AG08396 (cell line): ENCODE measurements at regions not wholly inside any gene's neighbourhood (a gene's known extent, or its start where the extent isn't known, plus 50 kb on each side); places are given as distances from the start of the nearest gene placed in this dataset.

ENCODE experiments used
- DNase-seq: peaks from one replicate; pipeline ENCODE4 v3.0.0; 2012; ENCODE audit warnings: low spot score, mixed read lengths

GRCh38 chr13:33891196-33891742 lies 73.3 kb downstream of the RFC3 start:
- DNase-seq, result no peak

DNA sequence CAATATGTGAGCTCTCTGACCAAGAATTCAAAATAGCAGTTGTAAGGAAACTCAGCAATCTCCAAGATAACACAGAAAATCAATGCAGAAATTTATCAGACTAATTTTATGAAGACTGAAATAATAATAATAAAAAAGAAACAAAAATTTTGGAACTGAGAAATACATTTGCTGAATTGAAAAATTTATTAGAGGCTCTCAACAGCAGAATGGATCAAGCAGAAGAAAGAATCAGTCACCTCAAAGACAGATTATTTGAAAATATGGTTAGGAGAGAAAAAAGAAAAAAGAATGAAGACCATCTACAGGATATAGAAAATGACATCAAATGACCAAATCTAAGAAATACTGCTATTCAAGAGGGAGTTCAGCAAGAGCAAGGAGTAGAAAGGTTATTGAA lies 75.6 kb downstream of the RFC3 start:
- DNase-seq, result no peak

DNA sequence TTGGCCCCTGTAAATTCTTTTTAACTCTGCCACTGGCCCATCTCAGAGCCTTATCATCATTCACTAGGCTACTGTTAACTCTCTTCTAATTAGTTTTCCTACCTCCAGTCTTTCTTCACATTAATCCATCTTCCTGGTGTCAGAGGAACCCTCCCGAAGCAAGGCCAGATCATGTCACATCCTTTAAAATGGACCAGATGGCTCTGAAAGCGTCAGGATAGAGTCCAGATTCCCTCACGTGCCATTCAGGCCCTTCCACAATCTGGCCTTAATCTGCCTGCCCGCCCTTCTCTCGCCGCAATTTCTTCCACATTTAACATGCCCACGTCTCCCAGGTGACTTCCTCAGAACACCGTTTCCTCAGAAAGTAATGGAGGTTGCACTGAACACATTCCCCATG lies 86.5 kb downstream of the RFC3 start:
- no peak for DNase-seq

DNA sequence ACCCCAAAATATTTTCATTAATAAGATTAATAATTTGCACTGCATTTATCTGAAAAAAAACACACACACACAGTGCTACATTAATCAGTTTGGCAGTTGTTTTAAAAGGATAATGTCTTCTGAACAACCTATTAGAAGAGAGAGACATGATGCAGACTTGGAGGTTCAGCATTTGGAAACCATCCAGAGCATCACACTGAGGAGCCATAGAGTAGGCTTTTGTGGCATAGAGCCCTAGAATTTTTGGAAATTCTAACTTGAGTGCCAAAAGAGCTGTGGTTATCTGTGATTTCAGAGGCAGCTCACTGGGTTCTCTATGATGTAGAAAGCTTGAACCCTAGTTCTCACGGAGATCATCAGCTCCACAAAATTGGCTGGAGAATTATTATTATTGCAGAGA lies 90.2 kb downstream of the RFC3 start:
- DNase-seq, result no peak

- no peak for DNase-seq
Observed at GRCh38 chr13:33910255-33910654, 92.3 kb downstream of the RFC3 start.

DNA sequence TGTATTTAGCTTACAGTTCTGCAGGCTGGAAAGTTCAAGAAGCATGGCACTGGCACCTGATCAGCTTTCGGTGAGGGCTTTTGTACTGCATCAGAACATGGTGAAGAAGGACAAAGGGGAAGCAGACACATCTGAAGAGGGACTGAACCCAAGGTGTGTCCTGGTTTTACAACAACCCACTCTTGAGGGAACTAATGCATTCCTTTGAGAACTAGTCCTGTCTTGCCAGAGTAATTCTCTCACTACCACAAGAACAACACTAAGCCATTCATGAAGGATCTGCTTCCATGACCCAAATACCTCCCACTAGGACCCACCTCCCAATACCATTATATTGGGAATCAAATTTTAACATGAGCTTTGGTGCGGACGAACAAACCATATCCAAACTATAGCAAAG lies 93.6 kb downstream of the RFC3 start:
- no peak for DNase-seq

DNA sequence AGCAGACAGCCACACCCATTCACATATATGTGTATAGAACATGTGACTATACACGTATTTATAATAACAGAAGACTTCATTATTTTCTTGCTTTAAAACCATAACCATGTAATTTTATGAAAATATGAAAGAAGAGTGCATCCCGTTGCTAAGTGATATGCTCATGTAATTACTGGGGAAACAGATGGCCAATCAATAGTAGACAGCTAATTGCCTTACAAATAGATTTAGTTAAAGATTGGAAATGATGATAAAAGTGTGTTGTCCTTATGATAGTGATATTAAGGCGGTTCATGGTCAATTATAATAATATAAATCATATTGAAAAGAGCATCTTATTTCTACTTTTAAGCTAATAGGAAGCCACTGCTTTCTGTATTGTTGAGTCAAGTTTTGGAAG lies 95.9 kb downstream of the RFC3 start:
- no peak for DNase-seq

DNA sequence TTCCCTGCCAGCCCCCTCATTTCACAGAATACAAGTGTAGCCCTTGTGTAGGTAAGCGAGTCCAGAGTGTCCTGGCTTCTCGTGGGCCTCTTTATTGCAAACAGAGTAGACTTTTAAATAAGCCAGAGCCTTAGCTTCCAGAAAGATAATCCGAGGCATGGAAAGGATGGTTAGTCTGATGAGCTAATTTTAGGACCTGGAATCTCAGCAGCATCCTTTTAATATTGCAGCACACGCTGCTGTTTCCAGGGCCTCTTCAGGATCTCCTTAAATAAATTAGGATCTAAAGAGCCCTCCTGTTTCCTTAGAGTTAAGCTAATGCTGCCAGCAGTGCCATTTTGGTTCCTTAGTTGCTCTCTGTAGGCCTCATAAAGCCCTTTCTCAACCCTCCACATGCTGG lies 99.2 kb downstream of the RFC3 start:
- no peak for DNase-seq

GRCh38 chr13:33918199-33918932 lies 100.4 kb downstream of the RFC3 start:
- peak; percentile 49 for DNase-seq

- DNase-seq, result no peak
Observed at GRCh38 chr13:33919120-33919519, 101.2 kb downstream of the RFC3 start.

- no peak for DNase-seq
Observed at GRCh38 chr13:33925563-33925962, 107.6 kb downstream of the RFC3 start.

DNA sequence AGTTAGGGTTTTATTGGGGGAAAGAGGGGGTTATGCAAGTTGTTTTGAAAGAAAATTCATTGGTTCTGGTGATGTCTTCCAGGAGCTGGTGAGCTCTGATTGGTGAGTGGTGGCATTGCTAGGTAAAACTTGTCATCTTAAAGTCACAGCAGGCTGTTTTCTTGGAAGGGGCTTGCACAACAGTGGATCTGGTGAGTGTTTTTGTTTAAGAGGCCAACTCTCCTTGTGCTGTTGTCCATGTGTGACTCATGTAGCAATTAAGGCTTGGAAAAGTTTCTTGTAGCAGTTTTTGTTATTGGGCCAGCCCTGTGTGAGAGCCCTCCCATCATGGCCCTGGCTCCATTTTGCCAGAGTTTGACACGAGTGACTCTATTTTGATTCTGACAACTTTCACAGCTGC lies 109.4 kb downstream of the RFC3 start:
- peak; percentile 16 for DNase-seq

- peak; percentile 19 for DNase-seq
Observed at GRCh38 chr13:33931397-33932311, 113.7 kb downstream of the RFC3 start.

GRCh38 chr13:33932769-33933406 lies 114.9 kb downstream of the RFC3 start:
- DNase-seq, result no peak

- DNase-seq, result no peak
Observed at GRCh38 chr13:33933810-33934209, 115.9 kb downstream of the RFC3 start.

- no peak for DNase-seq
Observed at GRCh38 chr13:33934343-33934742, 116.4 kb downstream of the RFC3 start.

DNA sequence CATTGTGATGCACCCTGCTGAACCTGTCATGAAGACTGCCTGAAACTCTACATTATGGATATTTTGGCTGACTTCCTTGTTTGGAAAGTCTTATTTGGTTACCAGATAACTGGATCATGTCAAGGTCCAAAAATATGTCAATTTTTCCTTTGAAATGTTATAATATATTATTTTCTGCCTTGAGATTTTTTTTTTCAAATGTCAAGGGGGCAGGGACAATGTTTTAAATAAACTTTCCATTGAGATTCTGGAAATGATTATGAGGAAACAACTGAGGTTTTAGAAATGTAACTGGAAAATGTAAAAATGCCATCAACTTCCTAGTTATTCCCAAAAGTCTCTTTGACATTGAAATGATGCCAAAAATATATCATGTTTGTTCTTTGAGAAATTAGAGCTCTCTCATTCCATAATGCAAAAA lies 117.0 kb downstream of the RFC3 start:
- DNase-seq, result no peak

DNA sequence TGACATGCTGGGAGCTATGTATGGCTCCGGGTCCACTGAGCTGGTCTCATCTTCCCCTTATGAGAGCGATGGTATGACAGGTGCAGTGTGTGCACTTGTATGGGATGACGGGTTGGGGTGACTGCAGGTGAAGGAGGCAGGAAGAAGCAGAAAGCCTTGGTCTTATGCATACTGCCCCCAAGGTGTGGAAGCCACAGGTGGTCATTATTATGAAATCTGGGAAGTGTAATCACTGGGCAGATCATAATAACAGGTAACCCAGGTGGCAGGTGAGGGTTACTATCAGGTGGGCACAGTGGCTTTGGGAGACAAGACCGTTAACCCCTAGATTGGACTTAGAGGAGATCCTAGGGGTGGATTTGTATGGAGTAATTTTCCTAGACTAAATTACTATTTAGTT lies 118.0 kb downstream of the RFC3 start:
- no peak for DNase-seq

DNA sequence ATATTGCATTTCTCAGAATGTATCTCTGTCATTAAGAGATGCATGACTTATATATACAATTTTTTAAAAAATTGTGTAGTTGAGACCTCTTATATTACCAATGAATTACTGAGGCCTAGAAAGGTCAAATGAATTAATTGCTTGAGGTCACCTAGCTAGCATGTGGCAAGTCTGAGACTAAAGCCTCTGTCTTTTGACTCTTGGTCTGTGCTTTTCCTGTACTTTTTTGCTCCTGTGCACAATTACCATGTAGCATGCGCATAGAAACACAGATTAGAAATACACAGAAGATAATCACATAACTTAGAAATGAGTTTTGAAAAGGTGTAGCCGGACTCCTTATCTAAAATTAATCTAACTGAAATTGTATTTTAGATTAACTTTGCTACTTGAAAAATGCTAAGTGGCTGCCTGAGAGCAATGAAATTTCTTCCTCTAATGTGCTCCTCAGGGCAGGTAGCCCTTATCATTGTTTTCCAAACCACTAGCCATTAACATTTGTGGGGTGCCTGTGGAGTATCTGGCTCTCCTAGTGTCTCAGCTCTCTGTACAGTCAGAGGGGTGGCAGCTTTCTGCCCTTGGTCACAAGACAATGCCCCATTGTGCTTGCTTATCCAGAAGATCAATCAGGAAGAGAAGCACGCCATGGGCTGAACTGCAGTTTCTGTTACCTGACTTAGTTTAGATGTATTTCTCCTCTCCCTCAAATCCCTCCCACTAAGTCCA lies 119.6 kb downstream of the RFC3 start:
- DNase-seq, result no peak

DNA sequence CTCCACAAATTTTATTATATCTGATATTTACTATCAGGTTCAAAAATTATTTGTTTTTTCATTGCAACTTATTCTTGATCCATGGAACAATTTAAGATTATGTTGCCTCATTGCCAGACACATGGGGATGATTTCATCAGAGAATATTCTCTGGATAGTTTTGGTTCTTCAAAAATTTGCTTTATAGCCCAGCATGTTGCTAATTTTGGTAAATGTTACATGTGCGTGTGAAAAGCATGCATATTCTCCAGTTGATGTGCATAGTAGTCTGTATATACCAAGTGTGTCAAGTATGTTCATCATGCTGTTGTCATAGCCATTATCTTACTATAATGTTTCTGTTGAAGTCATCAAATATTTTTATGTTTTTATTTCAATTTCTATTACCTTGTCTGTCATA lies 122.3 kb downstream of the RFC3 start:
- DNase-seq, result no peak

GRCh38 chr13:33940898-33941297 lies 122.9 kb downstream of the RFC3 start:
- DNase-seq, result no peak

DNA sequence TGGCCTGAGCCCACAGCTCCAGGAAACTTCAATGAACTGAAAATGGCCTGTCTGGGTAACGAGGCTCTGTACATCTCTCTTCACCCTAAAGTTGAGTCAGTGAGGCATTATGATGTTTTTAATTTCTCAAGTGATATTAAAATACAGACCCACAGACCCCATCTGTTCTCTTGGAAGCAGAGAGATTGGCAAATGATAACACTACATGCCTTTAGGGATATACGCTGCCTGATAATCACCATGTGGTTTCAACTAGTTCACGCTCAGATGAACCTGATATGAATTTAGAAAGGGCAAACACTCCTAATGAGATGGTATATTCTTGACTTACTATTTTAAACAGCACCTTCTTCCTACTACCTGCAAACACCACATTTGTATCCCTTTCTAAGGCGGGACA lies 127.5 kb downstream of the RFC3 start:
- DNase-seq, result no peak
